Pons (tissue), 1 donor: ENCODE measurements at regions not wholly inside any gene's neighbourhood (a gene's known extent, or its start where the extent isn't known, plus 50 kb on each side); places are given as distances from the start of the nearest gene placed in this dataset.
"Not testable (repeated sequence)": the region's sequence is repeated elsewhere in the genome, so short reads cannot be mapped to it uniquely, and the experiment has no call there.

Experiments
- DNase-seq: peaks from one replicate; pipeline ENCODE4 v3.0.0-alpha.2; 2016; ENCODE audit warnings: low spot score

GRCh38 chr12:115811045-115811444, 466.4 kb downstream of the MED13L start:
- DNase-seq: no peak

- DNase-seq: no peak
Measured at GRCh38 chr12:115810122-115810901, 467.2 kb downstream of the MED13L start.

- no peak for DNase-seq
Measured at GRCh38 chr12:115806000-115806399, 471.5 kb downstream of the MED13L start.

GRCh38 chr12:115802767-115803166, 474.7 kb downstream of the MED13L start:
- DNase-seq: no peak

GRCh38 chr12:115801871-115802270, 475.6 kb downstream of the MED13L start:
- DNase-seq: no peak

- no peak for DNase-seq
Measured at GRCh38 chr12:115799610-115800009, 477.9 kb downstream of the MED13L start.

GRCh38 chr12:115798309-115798917, 479.1 kb downstream of the MED13L start:
- no peak for DNase-seq

- DNase-seq: no peak
Measured at GRCh38 chr12:115794659-115795081, 482.8 kb downstream of the MED13L start.

GRCh38 chr12:115791331-115791730, 486.2 kb downstream of the MED13L start:
- DNase-seq: no peak

GRCh38 chr12:115790526-115790925, 487.0 kb downstream of the MED13L start:
- DNase-seq: no peak

- DNase-seq: not testable (repeated sequence)
Measured at GRCh38 chr12:115786490-115786889, 491.0 kb downstream of the MED13L start.

GRCh38 chr12:115785548-115785947, 491.9 kb downstream of the MED13L start:
- no peak for DNase-seq

GRCh38 chr12:115776399-115776798, 501.1 kb downstream of the MED13L start:
- no peak for DNase-seq

GRCh38 chr12:115774148-115774895, 503.2 kb downstream of the MED13L start:
- DNase-seq: no peak

- no peak for DNase-seq
Measured at GRCh38 chr12:115771601-115772000, 505.9 kb downstream of the MED13L start.

GRCh38 chr12:115771065-115771464, 506.4 kb downstream of the MED13L start:
- no peak for DNase-seq

GRCh38 chr12:115770643-115771042, 506.9 kb downstream of the MED13L start:
- DNase-seq: no peak

GRCh38 chr12:115767916-115768315, 509.6 kb downstream of the MED13L start:
- no peak for DNase-seq

- no peak for DNase-seq
Measured at GRCh38 chr12:115763982-115764621, 513.4 kb downstream of the MED13L start.

GRCh38 chr12:115763376-115763775, 514.1 kb downstream of the MED13L start:
- no peak for DNase-seq

GRCh38 chr12:115762936-115763335, 514.6 kb downstream of the MED13L start:
- DNase-seq: no peak

- no peak for DNase-seq
Measured at GRCh38 chr12:115761784-115762183, 515.7 kb downstream of the MED13L start.
